Activated CD4-positive, alpha-beta T cell treated with anti-CD3 and anti-CD28 coated beads, Interleukin-2, amount 50 U/mL, for 48 hours (primary cell): ENCODE measurements at regions not wholly inside any gene's neighbourhood (a gene's known extent, or its start where the extent isn't known, plus 50 kb on each side); places are given as distances from the start of the nearest gene placed in this dataset.
"Not testable (repeated sequence)": the region's sequence is repeated elsewhere in the genome, so short reads cannot be mapped to it uniquely, and the experiment has no call there.

Source experiments
- DNase-seq, 2 experiments: peaks; one replicate each; pipeline ENCODE4 v3.0.0-alpha.2; 2020

DNA sequence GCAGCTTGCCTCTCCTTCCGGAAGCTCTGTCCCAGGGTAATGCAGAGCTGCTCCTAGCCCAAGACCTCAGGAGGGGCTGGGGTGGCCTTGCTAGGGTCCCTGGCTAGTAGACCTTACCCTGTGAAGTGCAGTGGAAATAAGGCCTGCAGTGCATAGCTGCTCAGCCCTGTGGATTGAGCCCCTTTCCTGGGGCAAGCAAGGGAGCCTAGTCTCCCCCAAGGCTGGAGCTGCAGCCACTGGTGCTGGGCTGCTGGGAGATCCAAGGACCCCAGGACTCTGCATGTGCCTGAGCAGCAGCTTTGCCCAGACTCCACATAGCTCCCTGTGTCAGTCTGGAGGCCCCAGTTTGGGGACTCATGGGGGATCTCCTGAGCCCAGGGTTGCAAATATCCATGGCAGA, 57.9 kb downstream of the FANCF start:
- no peak for DNase-seq

DNA sequence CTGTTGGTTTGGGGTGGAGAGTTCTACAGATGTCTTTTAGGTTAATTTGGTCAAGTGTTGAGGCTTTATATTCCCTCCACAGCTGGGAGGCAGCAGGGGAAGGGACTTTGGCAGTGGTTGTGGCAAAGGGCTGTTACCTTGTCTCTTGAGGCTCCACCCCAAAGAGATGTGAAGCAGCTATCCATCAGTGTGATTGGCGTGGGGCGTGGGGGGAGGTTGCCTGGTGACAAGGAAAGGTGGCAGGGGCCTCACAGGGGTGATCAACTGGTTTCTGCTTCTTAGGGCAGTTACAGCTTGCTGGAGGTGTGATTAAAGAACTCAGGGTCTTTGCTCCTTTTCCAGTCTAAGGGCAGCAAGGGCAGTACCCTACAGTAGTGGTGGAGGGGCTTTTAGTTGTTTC, 59.3 kb downstream of the FANCF start:
- DNase-seq = no peak

DNA sequence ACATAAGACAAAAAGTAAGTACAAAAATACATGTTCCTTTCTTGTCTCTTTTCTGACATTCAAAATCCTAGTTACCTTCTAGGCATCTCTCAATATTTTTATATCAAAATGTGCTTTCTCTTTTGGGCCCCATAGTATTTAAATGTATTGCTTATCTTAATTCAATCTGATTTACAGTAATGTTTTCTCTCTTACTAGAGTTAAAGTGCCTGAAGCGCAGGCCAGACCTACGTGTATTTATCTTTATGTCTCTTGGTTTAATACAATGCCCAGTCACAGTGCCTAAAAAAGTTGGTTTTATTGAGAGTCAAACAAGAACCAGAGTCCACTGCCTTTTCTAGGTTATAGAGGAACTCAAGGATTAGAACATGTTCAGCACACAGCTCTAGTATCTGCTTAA, 64.3 kb downstream of the FANCF start:
- no peak for DNase-seq

GRCh38 chr11:22559416-22559815, 66.2 kb downstream of the FANCF start:
- no peak for DNase-seq

- DNase-seq = no peak
These were observed 67.0 kb downstream of the FANCF start for GRCh38 chr11:22558664-22559063.

GRCh38 chr11:22556381-22556780, 69.2 kb downstream of the FANCF start:
- DNase-seq = no peak

DNA sequence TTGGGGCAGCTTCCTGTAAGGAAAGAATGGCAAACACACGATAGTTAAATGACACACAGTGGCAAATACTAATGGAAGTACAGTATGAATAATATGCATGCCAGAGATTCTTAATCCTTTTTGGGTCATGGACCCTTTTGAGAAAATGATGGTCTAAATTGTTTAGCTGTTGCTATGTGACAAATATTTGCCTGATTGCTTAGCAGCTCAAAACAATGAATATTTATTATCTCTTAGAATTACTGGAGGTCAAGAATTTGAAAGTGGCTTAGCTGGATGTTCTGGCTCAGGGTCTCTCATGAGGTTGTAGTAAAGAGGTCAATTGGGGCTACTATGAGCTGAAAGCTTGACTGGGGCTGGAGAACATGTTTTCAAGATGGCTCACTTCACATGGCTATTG, 69.7 kb downstream of the FANCF start:
- no peak for DNase-seq

- DNase-seq = no peak
These were observed 71.4 kb downstream of the FANCF start for GRCh38 chr11:22554221-22554620.

DNA sequence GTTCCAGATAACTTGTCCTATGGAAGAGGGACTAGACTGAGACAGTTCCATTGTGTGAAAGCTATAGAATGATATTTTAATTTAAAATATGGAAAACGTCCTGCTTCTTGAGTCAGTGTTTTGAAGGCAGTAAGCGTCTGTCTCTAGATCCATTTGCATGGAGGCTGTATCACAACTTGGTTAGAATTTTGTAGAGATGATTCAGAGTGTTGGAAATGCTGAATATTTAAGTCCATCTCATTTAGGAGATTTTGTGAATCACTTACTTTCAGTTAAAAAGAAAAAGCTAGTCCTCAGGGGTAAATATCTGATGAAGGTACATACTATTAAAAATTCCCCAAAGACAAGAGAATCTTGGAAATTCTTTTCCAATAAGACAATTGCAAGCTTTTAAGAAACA, 72.7 kb downstream of the FANCF start:
- no peak for DNase-seq

DNA sequence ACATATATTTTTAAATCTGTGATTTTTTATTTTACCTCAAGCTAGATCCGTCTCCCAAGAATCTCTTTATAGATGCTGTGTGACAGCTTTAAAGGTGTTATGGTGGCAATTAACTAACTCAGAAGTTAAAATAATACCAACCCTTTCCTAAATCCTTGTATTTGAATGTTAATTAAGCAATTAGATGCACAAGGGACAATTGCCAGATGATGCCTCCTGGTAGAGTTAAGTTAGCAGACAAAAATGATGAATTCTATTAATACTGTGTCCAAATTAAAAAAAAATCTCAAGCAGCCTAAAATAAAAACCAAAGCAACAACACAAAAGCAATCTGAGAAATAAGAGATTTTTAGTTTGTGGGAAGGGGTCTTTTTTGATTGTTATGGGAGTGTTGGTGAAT, 78.9 kb downstream of the FANCF start:
- no peak for DNase-seq

DNA sequence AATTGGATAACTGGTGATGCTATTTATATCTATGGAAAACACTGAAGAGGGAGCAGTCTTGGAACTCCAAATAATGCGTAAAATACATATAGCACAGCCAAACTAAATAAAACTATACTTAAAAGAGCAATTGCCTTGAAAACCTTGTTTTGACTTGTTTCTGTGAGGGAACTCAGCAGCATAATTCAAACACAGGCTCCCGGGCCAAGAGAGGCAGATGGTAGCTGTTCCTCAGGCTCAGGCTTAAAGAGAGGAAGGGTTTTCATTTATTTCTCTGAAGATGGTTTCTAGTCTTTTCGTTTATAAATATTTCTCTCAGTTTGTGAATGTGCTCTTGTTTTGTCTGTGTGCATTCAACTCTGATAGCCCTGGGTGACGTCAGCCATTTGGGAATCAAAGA, 82.4 kb downstream of the FANCF start:
- DNase-seq = no peak

GRCh38 chr11:22539821-22540256, 85.8 kb downstream of the FANCF start:
- DNase-seq = no peak

- DNase-seq = no peak
These were observed 89.6 kb downstream of the FANCF start for GRCh38 chr11:22536071-22536470.

GRCh38 chr11:22528612-22529429, 96.8 kb downstream of the FANCF start:
- DNase-seq = not testable (repeated sequence)

DNA sequence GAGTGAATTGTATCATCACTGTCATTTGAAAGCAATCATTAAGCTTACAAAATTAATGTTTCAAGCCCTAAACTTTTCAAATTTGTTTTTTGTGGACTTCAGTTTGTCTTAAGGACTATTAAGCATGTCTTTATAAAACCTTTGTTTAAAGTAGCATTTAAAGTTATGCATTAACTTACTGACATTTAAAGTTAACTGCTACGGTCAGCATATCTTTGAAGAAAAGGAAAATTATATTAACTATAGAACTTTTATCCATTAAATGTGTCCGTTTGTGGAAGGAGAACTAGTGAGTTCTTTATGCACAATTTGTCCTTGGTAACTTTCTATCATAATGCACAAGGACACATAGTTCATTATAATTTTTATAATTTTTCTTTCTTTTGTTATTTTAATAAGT, 103.4 kb downstream of the FANCF start:
- no peak for DNase-seq

DNA sequence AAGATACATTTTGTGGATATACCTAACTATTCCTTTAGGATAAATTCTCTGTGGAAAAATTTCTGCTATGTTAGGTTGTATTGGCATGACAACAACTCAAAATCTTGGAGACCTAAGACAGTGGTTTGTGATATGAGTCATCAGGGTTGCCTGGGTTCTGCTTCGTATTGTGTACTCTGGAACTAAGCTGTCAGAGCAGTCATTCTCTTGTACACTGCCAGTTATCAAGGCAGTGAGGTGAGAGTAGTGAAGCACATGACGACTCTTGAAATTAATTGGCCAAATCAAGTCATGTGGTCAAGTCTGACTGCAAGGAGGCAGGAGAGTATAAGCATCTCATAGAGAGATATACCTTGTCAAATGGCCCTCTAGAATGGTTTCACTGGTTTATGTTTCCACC, 104.4 kb downstream of the FANCF start:
- no peak for DNase-seq

DNA sequence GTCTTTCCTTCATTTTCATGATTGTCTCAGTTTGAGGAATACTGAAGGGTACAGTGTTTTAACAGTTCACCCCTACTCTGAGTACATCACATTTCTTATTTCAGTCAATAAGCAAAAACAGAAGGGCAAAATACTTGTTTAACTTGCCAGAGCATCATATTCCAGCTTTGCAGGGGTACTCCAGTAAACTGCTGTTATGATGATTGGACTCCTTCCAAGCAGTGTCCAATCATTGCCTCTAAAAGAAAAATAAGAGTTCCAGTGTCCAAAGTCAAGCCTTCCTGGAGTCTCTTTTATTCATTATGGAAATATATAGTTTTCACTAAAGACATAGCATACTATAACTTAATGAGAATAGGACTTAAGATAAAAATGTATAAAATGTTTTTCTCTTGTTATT, 105.1 kb downstream of the FANCF start:
- no peak for DNase-seq

DNA sequence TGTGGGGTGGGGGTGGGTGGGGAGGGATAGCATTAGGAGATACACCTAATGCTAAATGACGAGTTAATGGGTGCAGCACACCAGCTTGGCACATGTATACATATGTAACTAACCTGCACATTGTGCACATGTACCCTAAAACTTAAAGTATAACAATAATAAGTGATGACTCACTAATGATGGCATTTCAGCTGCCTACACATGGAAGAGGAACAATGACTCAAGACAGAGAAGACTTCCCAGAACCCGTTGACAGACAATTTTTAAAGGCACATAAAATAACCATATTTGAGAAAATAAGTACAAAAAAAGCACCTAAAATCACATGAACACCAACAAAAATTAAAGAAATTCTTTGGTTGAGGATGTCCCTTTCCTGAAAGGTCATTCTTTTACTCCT, 107.3 kb downstream of the FANCF start:
- DNase-seq = not testable (repeated sequence)

GRCh38 chr11:22516111-22516510, 109.5 kb downstream of the FANCF start:
- DNase-seq = no peak

GRCh38 chr11:22512457-22512856, 113.2 kb downstream of the FANCF start:
- DNase-seq = no peak

DNA sequence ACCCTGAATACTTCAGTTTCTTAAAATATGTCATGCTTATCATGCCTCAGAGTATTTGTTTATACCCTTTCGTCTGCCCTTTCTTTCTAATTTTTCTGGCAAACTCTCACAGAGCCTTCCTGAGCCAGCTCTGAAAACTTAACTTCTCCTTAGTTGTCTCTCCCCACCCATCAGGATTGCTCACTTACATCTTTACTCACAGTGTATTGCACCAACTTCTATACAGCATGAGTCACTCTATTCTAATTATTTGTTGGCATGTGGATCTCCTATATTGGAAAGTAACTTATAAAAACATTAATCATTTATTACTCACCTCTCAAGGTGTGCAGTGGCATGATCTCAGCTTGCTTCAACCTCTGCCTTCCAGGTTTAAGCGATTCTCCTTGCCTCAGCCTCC, 114.9 kb downstream of the FANCF start:
- DNase-seq = no peak

DNA sequence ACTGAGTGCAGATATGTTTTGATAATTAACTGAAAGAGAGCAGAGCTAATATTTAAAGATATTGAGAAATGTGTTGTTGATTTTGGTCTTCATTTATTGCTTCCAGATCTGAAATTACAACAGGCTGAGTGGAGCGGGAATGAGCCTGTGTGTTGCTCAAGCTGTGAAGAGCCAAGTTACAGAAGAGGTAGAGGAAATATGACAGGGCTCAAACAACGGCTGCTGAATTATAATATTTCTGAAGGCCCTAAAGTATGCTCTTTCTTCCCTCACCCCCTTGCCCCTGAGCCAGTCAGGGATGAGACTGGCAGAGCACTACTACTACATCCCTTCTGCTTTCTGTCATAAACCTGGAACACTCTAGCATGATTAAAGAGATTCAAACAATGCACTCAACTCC, 115.6 kb downstream of the FANCF start:
- no peak for DNase-seq

GRCh38 chr11:22508665-22509064, 117.0 kb downstream of the FANCF start:
- DNase-seq = no peak

GRCh38 chr11:22497474-22497873, 128.1 kb downstream of the FANCF start:
- DNase-seq = no peak

GRCh38 chr11:22491555-22492225, 133.9 kb downstream of the FANCF start:
- DNase-seq = no peak
